ENCODE measurements at regions not wholly inside any gene's neighbourhood (a gene's known extent, or its start where the extent isn't known, plus 50 kb on each side); places are given as distances from the start of the nearest gene placed in this dataset.
"Not testable (repeated sequence)": the region's sequence is repeated elsewhere in the genome, so short reads cannot be mapped to it uniquely, and the experiment has no call there.

- not testable (repeated sequence) for TF ChIP-seq CTCF (conservative IDR thresholded peaks at IDR 0.05 in 1 of 2, IDR thresholded peaks at IDR 0.05 in 1 of 2; ENCODE audit: extremely low read depth in 1 of 2, insufficient read depth in 1 of 2, low read depth in 1 of 2, low read length in 2 of 2); EZH2 (IDR thresholded peaks at IDR 0.05; ENCODE audit: borderline replicate concordance, low read length)
Observed at GRCh38 chr21:28032652-28033051, 960.0 kb downstream of the LTN1 start.
